ENCODE measurements at regions not wholly inside any gene's neighbourhood (a gene's known extent, or its start where the extent isn't known, plus 50 kb on each side); places are given as distances from the start of the nearest gene placed in this dataset.
"Not testable (repeated sequence)": the region's sequence is repeated elsewhere in the genome, so short reads cannot be mapped to it uniquely, and the experiment has no call there.

GRCh38 chr3:44146073-44146472 lies 95.6 kb upstream of the TOPAZ1 start:
- DNase-seq: no peak

GRCh38 chr3:44159696-44160300 lies 81.9 kb upstream of the TOPAZ1 start:
- no peak for DNase-seq

GRCh38 chr3:44160818-44161217 lies 80.9 kb upstream of the TOPAZ1 start:
- no peak for DNase-seq

- no peak for DNase-seq
Measured at GRCh38 chr3:44171891-44172290, 69.8 kb upstream of the TOPAZ1 start.

GRCh38 chr3:44172701-44173100 lies 69.0 kb upstream of the TOPAZ1 start:
- not testable (repeated sequence) for DNase-seq

- no peak for DNase-seq
Measured at GRCh38 chr3:44173263-44173662, 68.4 kb upstream of the TOPAZ1 start.

- no peak for DNase-seq
Measured at GRCh38 chr3:44175070-44175469, 66.6 kb upstream of the TOPAZ1 start.

GRCh38 chr3:44179246-44179645 lies 62.4 kb upstream of the TOPAZ1 start:
- DNase-seq: no peak

GRCh38 chr3:44184319-44184953 lies 57.2 kb upstream of the TOPAZ1 start:
- DNase-seq: no peak

- DNase-seq: no peak
Measured at GRCh38 chr3:44185396-44185915, 56.2 kb upstream of the TOPAZ1 start.

GRCh38 chr3:44186111-44186672 lies 55.5 kb upstream of the TOPAZ1 start:
- DNase-seq: no peak

GRCh38 chr3:44186712-44187111 lies 55.0 kb upstream of the TOPAZ1 start:
- DNase-seq: no peak
